H9 (cell line): ENCODE measurements at regions not wholly inside any gene's neighbourhood (a gene's known extent, or its start where the extent isn't known, plus 50 kb on each side); places are given as distances from the start of the nearest gene placed in this dataset.

Experiments used
- DNase-seq: peaks from one replicate; pipeline ENCODE4 v3.0.0-alpha.2; 2017
- H2AFZ ChIP-seq: one replicate; pipeline ENCODE4 v1.6.1; 2013; ENCODE audit warnings: mild to moderate bottlenecking, low read length, control low read depth, moderate library complexity
- H2AK5ac ChIP-seq: 2 replicates; pipeline ENCODE4 v1.6.1; 2013; ENCODE audit warnings: low read length, control low read depth, mixed read lengths; ENCODE audit not compliant: insufficient read length
- H2BK120ac ChIP-seq: one replicate; pipeline ENCODE4 v1.6.1; 2013; ENCODE audit warnings: low read depth, mild to moderate bottlenecking, low read length, control low read depth, inconsistent platforms; ENCODE audit not compliant: poor library complexity, severe bottlenecking
- H2BK12ac ChIP-seq: 2 replicates; pipeline ENCODE4 v1.6.1; 2013; ENCODE audit warnings: low read length, control low read depth, mixed read lengths, low read depth; ENCODE audit not compliant: insufficient read length
- H2BK15ac ChIP-seq: 2 replicates; pipeline ENCODE4 v1.6.1; 2013; ENCODE audit warnings: low read depth, low read length, control low read depth
- H2BK20ac ChIP-seq: one replicate; pipeline ENCODE4 v1.6.1; 2013; ENCODE audit warnings: low read depth, mild to moderate bottlenecking, low read length, control low read depth, inconsistent platforms; ENCODE audit not compliant: poor library complexity, severe bottlenecking
- H2BK5ac ChIP-seq: 2 replicates; pipeline ENCODE4 v1.6.1; 2013; ENCODE audit warnings: low read length, control low read depth, mixed read lengths; ENCODE audit not compliant: insufficient read length
- H3K14ac ChIP-seq: 2 replicates; pipeline ENCODE4 v1.6.1; 2013; ENCODE audit warnings: low read length, control low read depth; ENCODE audit not compliant: insufficient read depth
- H3K18ac ChIP-seq: 2 replicates; pipeline ENCODE4 v1.6.1; 2013; ENCODE audit warnings: low read depth, mild to moderate bottlenecking, mixed read lengths, low read length, control low read depth; ENCODE audit not compliant: insufficient read length
- H3K23ac ChIP-seq: 2 replicates; pipeline ENCODE4 v1.6.1; 2013; ENCODE audit warnings: low read length, control low read depth, mixed read lengths, low read depth; ENCODE audit not compliant: insufficient read length
- H3K23me2 ChIP-seq: 2 replicates; pipeline ENCODE4 v1.6.1; 2013; ENCODE audit warnings: low read depth, mild to moderate bottlenecking, mixed read lengths, low read length, control low read depth; ENCODE audit not compliant: insufficient read length, poor library complexity, severe bottlenecking
- H3K27ac ChIP-seq: 2 replicates; pipeline ENCODE4 v1.5.1; 2013; ENCODE audit warnings: low read length, control low read depth, mixed read lengths, low read depth; ENCODE audit not compliant: insufficient read length
- H3K27me3 ChIP-seq: 2 replicates; pipeline ENCODE4 v1.6.1; 2013; ENCODE audit warnings: low read length, control low read depth, inconsistent platforms; ENCODE audit not compliant: insufficient read depth
- H3K4ac ChIP-seq: 2 replicates; pipeline ENCODE4 v1.6.1; 2013; ENCODE audit warnings: low read depth, mild to moderate bottlenecking, control low read depth, inconsistent platforms, low read length, moderate library complexity
- H3K4me1 ChIP-seq: 2 replicates; pipeline ENCODE4 v1.6.1; 2013; ENCODE audit warnings: low read length, control low read depth, inconsistent platforms; ENCODE audit not compliant: insufficient read depth
- H3K4me2 ChIP-seq: 2 replicates; pipeline ENCODE4 v1.6.1; 2013; ENCODE audit warnings: low read length, control low read depth, mixed read lengths; ENCODE audit not compliant: insufficient read length, insufficient read depth
- H3K56ac ChIP-seq: 2 replicates; pipeline ENCODE4 v1.6.1; 2013; ENCODE audit warnings: low read depth, mild to moderate bottlenecking, mixed read lengths, low read length, control low read depth; ENCODE audit not compliant: insufficient read length
- H3K79me1 ChIP-seq: 2 replicates; pipeline ENCODE4 v1.6.1; 2013; ENCODE audit warnings: low read depth, mild to moderate bottlenecking, moderate library complexity, low read length, control low read depth, inconsistent platforms; ENCODE audit not compliant: insufficient read depth, poor library complexity, severe bottlenecking
- H3K79me2 ChIP-seq: 2 replicates; pipeline ENCODE4 v1.6.1; 2013; ENCODE audit warnings: low read length, control low read depth, inconsistent platforms; ENCODE audit not compliant: insufficient read depth
- H3K9ac ChIP-seq: 2 replicates; pipeline ENCODE4 v1.6.1; 2013; ENCODE audit warnings: low read length, control low read depth, mixed read lengths; ENCODE audit not compliant: insufficient read length; ENCODE audit errors: extremely low read depth
- H3K9me3 ChIP-seq: one replicate; pipeline ENCODE4 v1.6.1; 2013; ENCODE audit warnings: low read depth, low read length, inconsistent platforms; ENCODE audit not compliant: control insufficient read depth
- H3T11ph ChIP-seq: one replicate; pipeline ENCODE4 v1.6.1; 2013; ENCODE audit warnings: mild to moderate bottlenecking, low read length, control low read depth, inconsistent platforms
- H4K20me1 ChIP-seq: one replicate; pipeline ENCODE4 v1.6.1; 2013; ENCODE audit not compliant: control insufficient read depth, insufficient read length, insufficient read depth
- H4K5ac ChIP-seq: 2 replicates; pipeline ENCODE4 v1.6.1; 2013; ENCODE audit warnings: low read depth, mild to moderate bottlenecking, mixed read lengths, low read length, control low read depth; ENCODE audit not compliant: insufficient read length
- H4K8ac ChIP-seq: replicated peaks from 2 replicates; pipeline ENCODE4 v1.6.1; 2013; ENCODE audit warnings: low read length, control low read depth, mixed read lengths, low read depth; ENCODE audit not compliant: insufficient read length
- H4K91ac ChIP-seq: 2 replicates; pipeline ENCODE4 v1.6.1; 2013; ENCODE audit warnings: low read depth, mild to moderate bottlenecking, moderate library complexity, mixed read lengths, low read length, control low read depth; ENCODE audit not compliant: insufficient read length
- H3K27ac Mint-ChIP-seq, 3 experiments: 2 replicates in 2 of 3; 3 replicates in 1 of 3; pipeline ENCODE4 v1.8.0; 2020 to 2021; ENCODE audit warnings: mixed read lengths in 3 of 3, mild to moderate bottlenecking in 1 of 3, moderate library complexity in 1 of 3
- H3K27me3 Mint-ChIP-seq: 2 replicates; pipeline ENCODE4 v1.8.0; 2021; ENCODE audit warnings: low read depth, mild to moderate bottlenecking, moderate library complexity, mixed read lengths
- H3K36me3 Mint-ChIP-seq, 3 experiments: 2 replicates in 2 of 3; 3 replicates in 1 of 3; pipeline ENCODE4 v1.8.0; 2020 to 2021; ENCODE audit warnings: low read depth in 3 of 3, mixed read lengths in 3 of 3; ENCODE audit not compliant: insufficient read depth in 1 of 3
- H3K4me1 Mint-ChIP-seq, 2 experiments: 2 replicates each; pipeline ENCODE4 v1.8.0; 2020; ENCODE audit warnings: mixed read lengths in 2 of 2
- H3K4me3 Mint-ChIP-seq, 2 experiments: 2 replicates in 1 of 2; 3 replicates in 1 of 2; pipeline ENCODE4 v1.8.0; 2020 to 2021; ENCODE audit warnings: mild to moderate bottlenecking in 2 of 2, mixed read lengths in 2 of 2, moderate library complexity in 1 of 2
- H3K9me3 Mint-ChIP-seq, 2 experiments: 2 replicates in 1 of 2; 3 replicates in 1 of 2; pipeline ENCODE4 v1.8.0; 2020; ENCODE audit warnings: mild to moderate bottlenecking in 2 of 2, mixed read lengths in 2 of 2, moderate library complexity in 1 of 2
- CTCF ChIP-seq: fragments of 200-600 bp; sonication (generic); conservative IDR thresholded peaks from 3 replicates; pipeline ENCODE4 v1.8.0; 2021; ENCODE audit warnings: antibody characterized with exemption, mild to moderate bottlenecking
- WGBS: extraction: QIAGEN DNeasy Blood & Tissue Kit; methylation state at CpG from one replicate; pipeline ENCODE4 v1.1.7; 2013; ENCODE audit warnings: missing lambda C conversion rate, low lambda C conversion rate, mixed read lengths; ENCODE audit not compliant: insufficient read length; ENCODE audit errors: extremely low coverage; 5-methylcytosine and 5-hydroxymethylcytosine counted together

GRCh38 chr10:117694190-117694589 lies 151.6 kb downstream of the EMX2 start:
- no peak for DNase-seq
- H2BK20ac ChIP-seq = no peak overlapping the region
- Mint-ChIP-seq H3K36me3 (no peaks in the 10 kb centered on the region), H3K27ac (no peak overlapping the region), H3K27me3 (peaks cover 15% of the 10 kb centered on the region), H3K9me3 (no peaks in the 10 kb centered on the region; a peak in 1 of 5 replicates), H3K4me3 (no peak overlapping the region), H3K4me1 (peaks cover 8% of the 10 kb centered on the region in 2 experiments; a peak in 3 of 4 replicates)
- H4K20me1 ChIP-seq = no peaks in the 10 kb centered on the region
- H3K18ac ChIP-seq = no peak overlapping the region
- no peak overlapping the region for H3K56ac ChIP-seq
- H2AK5ac ChIP-seq = no peak overlapping the region
- no peak overlapping the region for H3K9ac ChIP-seq
- H3K27ac ChIP-seq = no peak overlapping the region
- no peak overlapping the region for H3K14ac ChIP-seq
- H3K4me1 ChIP-seq = no peaks in the 10 kb centered on the region
- no peaks in the 10 kb centered on the region for H3K27me3 ChIP-seq
- H3K23me2 ChIP-seq = no peaks in the 10 kb centered on the region
- no peak overlapping the region for H2BK120ac ChIP-seq
- H3K23ac ChIP-seq = no peak overlapping the region
- H2BK5ac ChIP-seq = no peak overlapping the region
- H2BK15ac ChIP-seq = no peak overlapping the region
- no peak overlapping the region for H4K91ac ChIP-seq
- H2BK12ac ChIP-seq = no peak overlapping the region
- no peak overlapping the region for H3K4ac ChIP-seq
- no peaks in the 10 kb centered on the region for H3K79me1 ChIP-seq
- no CpG with 5 or more reads among the region's 6 CpGs for WGBS
- no peaks in the 10 kb centered on the region for H3K79me2 ChIP-seq
- H4K5ac ChIP-seq = no peak overlapping the region
- no peaks in the 10 kb centered on the region for H3K9me3 ChIP-seq
- no peak overlapping the region for H3K4me2 ChIP-seq
- H4K8ac ChIP-seq = no peak overlapping the region
- TF ChIP-seq CTCF = no peak
- no peak overlapping the region for H2AFZ ChIP-seq
- H3T11ph ChIP-seq = no peak overlapping the region
